ENCODE measurements at regions not wholly inside any gene's neighbourhood (a gene's known extent, or its start where the extent isn't known, plus 50 kb on each side); places are given as distances from the start of the nearest gene placed in this dataset.

GRCh38 chr6:154932515-154933027, 62.5 kb upstream of the TIAM2 start:
- TF ChIP-seq EP300 (IDR thresholded peaks at IDR 0.05; ENCODE audit: low read length) (no peak), SAFB2 (IDR thresholded peaks at IDR 0.05; ENCODE audit: borderline replicate concordance, low read depth, low read length, severe bottlenecking) (no peak), YY1 (IDR thresholded peaks at IDR 0.05; ENCODE audit: borderline replicate concordance in 1 of 3, control insufficient read depth in 1 of 3, extremely low read depth in 1 of 3, insufficient read depth in 3 of 3, insufficient read length in 1 of 3, insufficient replicate concordance in 2 of 3, low read depth in 1 of 3, low read length in 2 of 3) (no peak), CTCF (IDR thresholded peaks at IDR 0.05 in 2 of 3, conservative IDR thresholded peaks at IDR 0.05 in 1 of 3; ENCODE audit: insufficient read depth in 2 of 3, low read depth in 1 of 3, low read length in 3 of 3) (no peak)

All from K562 (cell line).